HL-60 (cell line): ENCODE measurements at regions not wholly inside any gene's neighbourhood (a gene's known extent, or its start where the extent isn't known, plus 50 kb on each side); places are given as distances from the start of the nearest gene placed in this dataset.

Source experiments
- DNase-seq, 2 experiments: peaks; one replicate each; pipeline ENCODE4 v3.0.0-alpha.2; 2010 to 2020; ENCODE audit warnings: low read depth in 1 of 2, low spot score in 1 of 2
- H3K27ac ChIP-seq: fragments of 250-450 bp; sonication (Bioruptor Pico); replicated peaks from 2 replicates; pipeline ENCODE4 v1.5.1; 2020; ENCODE audit warnings: mild to moderate bottlenecking, moderate library complexity
- H3K27me3 ChIP-seq: fragments of 250-450 bp; sonication (Bioruptor Pico); 2 replicates; pipeline ENCODE4 v1.5.1; 2021; ENCODE audit warnings: mild to moderate bottlenecking, moderate library complexity; ENCODE audit not compliant: insufficient read depth, poor library complexity, severe bottlenecking
- H3K4me3 ChIP-seq: replicated peaks from 2 replicates; pipeline ENCODE4 v1.5.1; 2011; ENCODE audit warnings: mild to moderate bottlenecking, control low read depth, low read length; ENCODE audit not compliant: insufficient read depth
- GABPA ChIP-seq: IDR thresholded peaks from 2 replicates; pipeline ENCODE4 v1.6.1; 2012; ENCODE audit warnings: low read depth
- POLR2AphosphoS5 ChIP-seq: IDR thresholded peaks from 2 replicates; pipeline ENCODE4 v1.6.1; 2012; ENCODE audit warnings: low read depth
- SPI1 ChIP-seq: IDR thresholded peaks from 2 replicates; pipeline ENCODE4 v1.6.1; 2012; ENCODE audit warnings: low read depth, mild to moderate bottlenecking, borderline replicate concordance
- TF ChIP-seq, protein P1 (sequence below): IDR thresholded peaks from 2 replicates; pipeline ENCODE4 v1.6.1; 2012; ENCODE audit warnings: low read depth; ENCODE audit not compliant: insufficient replicate concordance
- TF ChIP-seq, protein P2 (sequence below): IDR thresholded peaks from one replicate; pipeline ENCODE4 v1.5.1; 2011; ENCODE audit warnings: low read length, control low read depth, inconsistent platforms; ENCODE audit not compliant: insufficient read depth

DNA sequence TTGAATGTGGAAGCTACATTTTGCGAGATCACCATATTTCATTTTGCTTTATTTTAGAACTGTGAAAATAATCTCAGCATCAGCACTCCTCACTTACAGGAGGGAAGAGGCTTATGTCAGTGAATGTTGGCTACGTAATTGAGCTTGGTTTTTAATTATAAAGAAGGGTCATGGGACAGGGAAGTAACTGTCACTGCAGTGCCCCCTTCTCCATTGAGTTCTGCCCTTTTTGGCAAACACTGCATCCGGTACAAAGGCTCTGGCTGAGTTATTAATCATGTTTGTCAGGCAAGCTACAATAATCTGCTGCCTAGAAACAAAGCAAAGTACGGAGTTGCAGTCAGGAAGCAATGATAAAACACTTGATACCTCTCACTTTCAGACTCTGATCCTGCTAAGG is 546.7 kb downstream of the SNAPC1 start:
- no peak for DNase-seq
- TF ChIP-seq, protein P1, sequence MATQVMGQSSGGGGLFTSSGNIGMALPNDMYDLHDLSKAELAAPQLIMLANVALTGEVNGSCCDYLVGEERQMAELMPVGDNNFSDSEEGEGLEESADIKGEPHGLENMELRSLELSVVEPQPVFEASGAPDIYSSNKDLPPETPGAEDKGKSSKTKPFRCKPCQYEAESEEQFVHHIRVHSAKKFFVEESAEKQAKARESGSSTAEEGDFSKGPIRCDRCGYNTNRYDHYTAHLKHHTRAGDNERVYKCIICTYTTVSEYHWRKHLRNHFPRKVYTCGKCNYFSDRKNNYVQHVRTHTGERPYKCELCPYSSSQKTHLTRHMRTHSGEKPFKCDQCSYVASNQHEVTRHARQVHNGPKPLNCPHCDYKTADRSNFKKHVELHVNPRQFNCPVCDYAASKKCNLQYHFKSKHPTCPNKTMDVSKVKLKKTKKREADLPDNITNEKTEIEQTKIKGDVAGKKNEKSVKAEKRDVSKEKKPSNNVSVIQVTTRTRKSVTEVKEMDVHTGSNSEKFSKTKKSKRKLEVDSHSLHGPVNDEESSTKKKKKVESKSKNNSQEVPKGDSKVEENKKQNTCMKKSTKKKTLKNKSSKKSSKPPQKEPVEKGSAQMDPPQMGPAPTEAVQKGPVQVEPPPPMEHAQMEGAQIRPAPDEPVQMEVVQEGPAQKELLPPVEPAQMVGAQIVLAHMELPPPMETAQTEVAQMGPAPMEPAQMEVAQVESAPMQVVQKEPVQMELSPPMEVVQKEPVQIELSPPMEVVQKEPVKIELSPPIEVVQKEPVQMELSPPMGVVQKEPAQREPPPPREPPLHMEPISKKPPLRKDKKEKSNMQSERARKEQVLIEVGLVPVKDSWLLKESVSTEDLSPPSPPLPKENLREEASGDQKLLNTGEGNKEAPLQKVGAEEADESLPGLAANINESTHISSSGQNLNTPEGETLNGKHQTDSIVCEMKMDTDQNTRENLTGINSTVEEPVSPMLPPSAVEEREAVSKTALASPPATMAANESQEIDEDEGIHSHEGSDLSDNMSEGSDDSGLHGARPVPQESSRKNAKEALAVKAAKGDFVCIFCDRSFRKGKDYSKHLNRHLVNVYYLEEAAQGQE, result no peak
- TF ChIP-seq SPI1, result no peak
- TF ChIP-seq GABPA, result no peak
- TF ChIP-seq POLR2AphosphoS5, result no peak
- TF ChIP-seq, protein P2, sequence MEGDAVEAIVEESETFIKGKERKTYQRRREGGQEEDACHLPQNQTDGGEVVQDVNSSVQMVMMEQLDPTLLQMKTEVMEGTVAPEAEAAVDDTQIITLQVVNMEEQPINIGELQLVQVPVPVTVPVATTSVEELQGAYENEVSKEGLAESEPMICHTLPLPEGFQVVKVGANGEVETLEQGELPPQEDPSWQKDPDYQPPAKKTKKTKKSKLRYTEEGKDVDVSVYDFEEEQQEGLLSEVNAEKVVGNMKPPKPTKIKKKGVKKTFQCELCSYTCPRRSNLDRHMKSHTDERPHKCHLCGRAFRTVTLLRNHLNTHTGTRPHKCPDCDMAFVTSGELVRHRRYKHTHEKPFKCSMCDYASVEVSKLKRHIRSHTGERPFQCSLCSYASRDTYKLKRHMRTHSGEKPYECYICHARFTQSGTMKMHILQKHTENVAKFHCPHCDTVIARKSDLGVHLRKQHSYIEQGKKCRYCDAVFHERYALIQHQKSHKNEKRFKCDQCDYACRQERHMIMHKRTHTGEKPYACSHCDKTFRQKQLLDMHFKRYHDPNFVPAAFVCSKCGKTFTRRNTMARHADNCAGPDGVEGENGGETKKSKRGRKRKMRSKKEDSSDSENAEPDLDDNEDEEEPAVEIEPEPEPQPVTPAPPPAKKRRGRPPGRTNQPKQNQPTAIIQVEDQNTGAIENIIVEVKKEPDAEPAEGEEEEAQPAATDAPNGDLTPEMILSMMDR, result no peak
- H3K27me3 ChIP-seq, result no peaks in the 10 kb centered on the region

DNA sequence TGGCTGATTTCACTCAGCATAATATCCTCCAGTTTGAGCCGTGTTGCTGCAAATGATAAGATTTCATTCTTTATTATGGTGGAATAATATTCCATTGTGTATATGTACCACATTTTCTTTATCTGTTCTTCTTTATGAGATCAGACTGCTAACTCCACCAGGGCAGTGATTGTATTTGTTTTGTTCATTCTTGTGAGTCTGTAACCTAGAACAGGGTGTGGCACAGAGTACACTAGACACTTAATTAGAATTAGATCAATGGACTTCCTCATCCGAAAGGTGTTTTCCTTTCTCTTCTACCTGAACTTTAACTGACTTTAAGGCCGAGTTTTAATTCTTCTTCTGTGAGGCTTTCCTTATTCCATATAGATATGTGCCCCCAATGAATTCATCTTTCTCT is 551.0 kb downstream of the SNAPC1 start:
- H3K27ac ChIP-seq, result no peak overlapping the region
- no peak overlapping the region for H3K4me3 ChIP-seq
- H3K27me3 ChIP-seq, result no peaks in the 10 kb centered on the region
- no peak for DNase-seq
- no peak for TF ChIP-seq POLR2AphosphoS5
- TF ChIP-seq, protein P2, result no peak
- TF ChIP-seq, protein P1, result no peak
- no peak for TF ChIP-seq GABPA
- TF ChIP-seq SPI1, result no peak

More for the DNA sequence above, 546.7 kb downstream of the SNAPC1 start:
- no peak overlapping the region for H3K4me3 ChIP-seq
- no peak overlapping the region for H3K27ac ChIP-seq

DNA sequence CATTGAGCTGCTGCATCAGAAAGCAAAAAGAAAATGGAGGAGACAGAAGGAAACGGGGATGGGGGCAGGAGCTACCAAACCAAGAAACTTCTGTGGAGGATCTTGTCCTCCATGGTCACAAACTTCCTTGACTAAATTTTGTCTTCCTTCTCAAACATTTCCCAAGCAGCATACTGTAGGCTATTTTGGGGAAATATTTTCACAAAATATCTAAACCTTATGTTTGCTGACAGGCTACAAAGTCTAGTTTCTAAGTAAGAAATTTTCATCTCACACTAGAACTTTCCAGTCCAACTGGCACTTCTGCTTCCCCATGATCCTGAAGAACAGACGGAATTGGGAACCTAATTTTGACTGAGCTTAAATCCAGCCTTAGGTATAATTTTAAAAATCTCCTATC is 552.0 kb downstream of the SNAPC1 start:
- Histone ChIP-seq H3K4me3 (no peak overlapping the region), H3K27ac (no peak overlapping the region), H3K27me3 (no peaks in the 10 kb centered on the region)
- no peak for TF ChIP-seq SPI1
- no peak for TF ChIP-seq POLR2AphosphoS5
- TF ChIP-seq, protein P1, result no peak
- no peak for DNase-seq

DNA sequence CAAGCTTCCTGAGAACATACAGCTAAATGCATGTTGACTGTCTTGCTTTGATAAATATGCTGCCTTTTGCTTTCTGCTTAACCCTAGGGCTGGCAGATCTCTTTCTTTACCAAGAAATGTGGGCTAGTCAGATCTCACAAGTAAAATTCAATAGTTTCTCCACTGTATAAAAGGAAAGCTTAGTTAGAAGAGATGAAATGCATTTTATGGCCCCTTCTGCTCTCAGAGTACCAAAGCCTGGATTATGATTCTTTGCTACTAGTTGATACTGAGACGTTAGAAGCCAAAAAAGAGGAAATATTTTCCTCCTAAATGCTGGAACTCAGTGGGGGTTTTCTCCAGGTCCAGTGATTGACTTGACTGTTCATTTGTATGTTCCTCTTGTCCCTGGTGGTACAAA is 552.7 kb downstream of the SNAPC1 start:
- Histone ChIP-seq H3K27me3 (no peaks in the 10 kb centered on the region), H3K27ac (no peak overlapping the region), H3K4me3 (no peak overlapping the region)
- no peak for DNase-seq
- TF ChIP-seq GABPA (no peak), POLR2AphosphoS5 (no peak), SPI1 (no peak)
- TF ChIP-seq, protein P1, result no peak
